ENCODE measurements at regions not wholly inside any gene's neighbourhood (a gene's known extent, or its start where the extent isn't known, plus 50 kb on each side); places are given as distances from the start of the nearest gene placed in this dataset.

- Histone ChIP-seq H4K20me1 (ENCODE audit: insufficient read depth) (no peaks in the 10 kb centered on the region), H3K9me3 (ENCODE audit: control insufficient read depth in 1 of 2, insufficient read depth in 1 of 2, low read depth in 1 of 2, low read length in 2 of 2) (peaks cover 9 to 14% of the 10 kb centered on the region in 2 experiments; a peak in 3 of 4 replicates), H2AFZ (ENCODE audit: low read depth, low read length, poor library complexity, severe bottlenecking) (no peak overlapping the region), H3K36me3 (ENCODE audit: control insufficient read depth in 1 of 2, insufficient read depth in 2 of 2, low read length in 2 of 2) (no peaks in the 10 kb centered on the region), H3K9ac (ENCODE audit: low read length) (no peak overlapping the region), H3K27ac (ENCODE audit: low read depth, low read length) (no peak overlapping the region), H3K4me3 (replicated peaks in 1 of 2; ENCODE audit: low read depth in 1 of 2, low read length in 2 of 2) (no peak overlapping the region), H3K79me2 (ENCODE audit: insufficient read depth, low read length) (no peaks in the 10 kb centered on the region), H3K27me3 (ENCODE audit: insufficient read depth, low read length) (no peaks in the 10 kb centered on the region), H3K4me1 (ENCODE audit: control insufficient read depth in 1 of 2, insufficient read depth in 2 of 2, low read length in 2 of 2) (no peaks in the 10 kb centered on the region), H3K9me2 (ENCODE audit: insufficient read depth) (no peaks in the 10 kb centered on the region), H3K4me2 (ENCODE audit: low read length) (no peak overlapping the region)
- ATAC-seq: no peak
- intact Hi-C loops (cut with micrococcal nuclease): no loop called here
- POLR2A ChIA-PET: no interaction called here
- CTCF ChIA-PET: interaction anchor here (0.6 kb wide), 1 partner anchor 493 kb away, joined by 5 read pairs; no protein-coding TSS in a partner anchor
- no peak for DNase-seq (ENCODE audit: low read depth, low spot score)
- peak in 2 of 3 experiments; percentile 12 to 27; a peak in 1 of 6 replicates for TF ChIP-seq CTCF (IDR thresholded peaks at IDR 0.05 in 2 of 3, conservative IDR thresholded peaks at IDR 0.05 in 1 of 3; ENCODE audit: borderline replicate concordance in 1 of 3, insufficient read depth in 1 of 3, low read depth in 2 of 3, low read length in 2 of 3)
- no peak for TF ChIP-seq FOSL1 (IDR thresholded peaks at IDR 0.05; ENCODE audit: low read depth)
- BruUV-seq (replicated peaks): no TSS peak
- RAD21 ChIA-PET (ENCODE audit: low non-redundant PET in 1 of 2, low total read pairs in 2 of 2, uncharacterized antibody in 2 of 2, unreplicated experiment in 2 of 2): no interaction called here
These were observed 894.5 kb upstream of the POU3F3 start for GRCh38 chr2:103959174-103960128.

- H3K4me1 ChIP-seq (ENCODE audit: control insufficient read depth in 1 of 2, insufficient read depth in 2 of 2, low read length in 2 of 2): no peaks in the 10 kb centered on the region
- no peaks in the 10 kb centered on the region for H3K9me2 ChIP-seq (ENCODE audit: insufficient read depth)
- no peak overlapping the region for H3K9ac ChIP-seq (ENCODE audit: low read length)
- H3K36me3 ChIP-seq (ENCODE audit: control insufficient read depth in 1 of 2, insufficient read depth in 2 of 2, low read length in 2 of 2): no peaks in the 10 kb centered on the region
- no TSS peak for BruUV-seq (replicated peaks)
- no peak overlapping the region for H3K4me2 ChIP-seq (ENCODE audit: low read length)
- POLR2A ChIA-PET: no interaction called here
- H2AFZ ChIP-seq (ENCODE audit: low read depth, low read length, poor library complexity, severe bottlenecking): no peak overlapping the region
- peaks cover 9 to 14% of the 10 kb centered on the region in 2 experiments; a peak in 2 of 4 replicates for H3K9me3 ChIP-seq (ENCODE audit: control insufficient read depth in 1 of 2, insufficient read depth in 1 of 2, low read depth in 1 of 2, low read length in 2 of 2)
- no peak overlapping the region for H3K27ac ChIP-seq (ENCODE audit: low read depth, low read length)
- no peak overlapping the region for H3K4me3 ChIP-seq (replicated peaks in 1 of 2; ENCODE audit: low read depth in 1 of 2, low read length in 2 of 2)
- CTCF ChIA-PET: no interaction called here
- no peaks in the 10 kb centered on the region for H3K27me3 ChIP-seq (ENCODE audit: insufficient read depth, low read length)
- ATAC-seq: no peak
- H4K20me1 ChIP-seq (ENCODE audit: insufficient read depth): no peaks in the 10 kb centered on the region
- no peaks in the 10 kb centered on the region for H3K79me2 ChIP-seq (ENCODE audit: insufficient read depth, low read length)
- RAD21 ChIA-PET (ENCODE audit: low non-redundant PET in 1 of 2, low total read pairs in 2 of 2, uncharacterized antibody in 2 of 2, unreplicated experiment in 2 of 2): no interaction called here
- intact Hi-C loops (cut with micrococcal nuclease): no loop called here
- no peak for DNase-seq (ENCODE audit: low read depth, low spot score)
- TF ChIP-seq ZBTB33 (IDR thresholded peaks at IDR 0.05; ENCODE audit: extremely low read depth, insufficient replicate concordance, low read length) (no peak), ELF1 (IDR thresholded peaks at IDR 0.05; ENCODE audit: borderline replicate concordance, low read depth) (no peak), SP1 (IDR thresholded peaks at IDR 0.05; ENCODE audit: low read depth) (no peak), SRF (IDR thresholded peaks at IDR 0.05; ENCODE audit: low read depth) (no peak), YY1 (IDR thresholded peaks at IDR 0.05; ENCODE audit: extremely low read depth, insufficient replicate concordance, low read depth, low read length) (no peak), POLR2A (IDR thresholded peaks at IDR 0.05; ENCODE audit: borderline replicate concordance, extremely low read depth, insufficient read depth, insufficient read length) (no peak), ZNF274 (IDR thresholded peaks at IDR 0.05; ENCODE audit: low read depth, low read length) (no peak), MAX (IDR thresholded peaks at IDR 0.05) (no peak), POLR2AphosphoS5 (IDR thresholded peaks at IDR 0.05; ENCODE audit: low read depth, low read length) (no peak), CTCF (IDR thresholded peaks at IDR 0.05 in 2 of 3, conservative IDR thresholded peaks at IDR 0.05 in 1 of 3; ENCODE audit: borderline replicate concordance in 1 of 3, insufficient read depth in 1 of 3, low read depth in 2 of 3, low read length in 2 of 3) (no peak)
These were observed 893.8 kb upstream of the POU3F3 start for GRCh38 chr2:103960129-103960513.
